Naive thymus-derived CD8-positive, alpha-beta T cell (primary cell): ENCODE measurements at regions not wholly inside any gene's neighbourhood (a gene's known extent, or its start where the extent isn't known, plus 50 kb on each side); places are given as distances from the start of the nearest gene placed in this dataset.

Experiments
- ATAC-seq, 2 donors: fragments of 150-1000 bp; cut with Tn5 transposase in 1 of 2; sonication (Bioruptor Pico), chemical (Tn5 transposase) in 1 of 2; 1 replicate in 1 of 2; 2 replicates in 1 of 2; pipeline ENCODE4 v1.10.0; 2021; ENCODE audit warnings: mild to moderate bottlenecking in 2 of 2, moderate library complexity in 2 of 2
- POLR2A ChIA-PET: fragments of 350-600 bp; sonication (Branson Sonifier 250); formaldehyde crosslinking; loops from one replicate; lab custom pipeline; 2021; ENCODE audit warnings: antibody characterized with exemption; lab: Charles Lee
- DNase-seq, 10 donors: peaks; one replicate each; pipeline versions ENCODE4 v3.0.0 to v3.0.0-alpha.2; 2020 to 2022
- H3K27ac Mint-ChIP-seq, 10 donors: one replicate each; pipeline ENCODE4 v1.8.0; 2020 to 2022; ENCODE audit warnings: mild to moderate bottlenecking in 10 of 10, mixed read lengths in 10 of 10, moderate library complexity in 4 of 10, inconsistent platforms in 1 of 10
- H3K27me3 Mint-ChIP-seq, 5 donors: one replicate each; pipeline ENCODE4 v1.8.0; 2021 to 2022; ENCODE audit warnings: mixed read lengths in 5 of 5
- H3K36me3 Mint-ChIP-seq, 3 donors: one replicate each; pipeline ENCODE4 v1.8.0; 2020 to 2022; ENCODE audit warnings: mixed read lengths in 3 of 3, mild to moderate bottlenecking in 2 of 3, inconsistent platforms in 1 of 3
- H3K4me1 Mint-ChIP-seq, 4 donors: one replicate each; pipeline ENCODE4 v1.8.0; 2021 to 2022; ENCODE audit warnings: mixed read lengths in 4 of 4
- H3K4me3 Mint-ChIP-seq, 10 donors: one replicate each; pipeline ENCODE4 v1.8.0; 2020 to 2022; ENCODE audit warnings: mild to moderate bottlenecking in 10 of 10, mixed read lengths in 10 of 10, moderate library complexity in 6 of 10, inconsistent platforms in 1 of 10
- H3K9me3 Mint-ChIP-seq, 9 donors: one replicate each; pipeline ENCODE4 v1.8.0; 2020 to 2022; ENCODE audit warnings: mixed read lengths in 9 of 9, mild to moderate bottlenecking in 3 of 9, inconsistent platforms in 1 of 9, moderate library complexity in 1 of 9

- H3K4me3 Mint-ChIP-seq = no peak overlapping the region
- no peaks in the 10 kb centered on the region for H3K27me3 Mint-ChIP-seq
- ATAC-seq (no peak), DNase-seq (no peak)
- POLR2A ChIA-PET = no interaction called here
- no peak overlapping the region for H3K27ac Mint-ChIP-seq
- H3K9me3 Mint-ChIP-seq = peaks cover 0 to 18% (median 3%) of the 10 kb centered on the region in 9 donors
- H3K36me3 Mint-ChIP-seq = no peaks in the 10 kb centered on the region
- H3K4me1 Mint-ChIP-seq = no peaks in the 10 kb centered on the region
These were observed 529.1 kb downstream of the ZNF804A start for GRCh38 chr2:185127412-185127811.

GRCh38 chr2:185128346-185128745 lies 530.0 kb downstream of the ZNF804A start:
- Mint-ChIP-seq H3K27ac (no peak overlapping the region), H3K9me3 (peaks cover 0 to 15% (median 3%) of the 10 kb centered on the region in 9 donors), H3K4me1 (no peaks in the 10 kb centered on the region), H3K36me3 (no peaks in the 10 kb centered on the region), H3K4me3 (no peak overlapping the region), H3K27me3 (no peaks in the 10 kb centered on the region)
- POLR2A ChIA-PET = no interaction called here
- DNase-seq (no peak), ATAC-seq (no peak)

- POLR2A ChIA-PET = no interaction called here
- H3K27me3 Mint-ChIP-seq = no peaks in the 10 kb centered on the region
- no peaks in the 10 kb centered on the region for H3K36me3 Mint-ChIP-seq
- H3K4me1 Mint-ChIP-seq = no peaks in the 10 kb centered on the region
- H3K9me3 Mint-ChIP-seq = peaks cover 0 to 13% (median 3%) of the 10 kb centered on the region in 9 donors
- DNase-seq (no peak), ATAC-seq (no peak)
- no peak overlapping the region for H3K4me3 Mint-ChIP-seq
- H3K27ac Mint-ChIP-seq = no peak overlapping the region
These were observed 530.7 kb downstream of the ZNF804A start for GRCh38 chr2:185128996-185129395.

- Mint-ChIP-seq H3K27ac (no peak overlapping the region), H3K36me3 (no peaks in the 10 kb centered on the region), H3K4me1 (no peaks in the 10 kb centered on the region), H3K27me3 (no peaks in the 10 kb centered on the region), H3K4me3 (no peak overlapping the region), H3K9me3 (peaks cover 0 to 17% (median 5%) of the 10 kb centered on the region in 9 donors)
- POLR2A ChIA-PET = no interaction called here
- DNase-seq = no peak
- no peak for ATAC-seq
These were observed 532.4 kb downstream of the ZNF804A start for GRCh38 chr2:185130685-185131084.

- POLR2A ChIA-PET = no interaction called here
- peaks cover 0 to 14% (median 5%) of the 10 kb centered on the region in 9 donors for H3K9me3 Mint-ChIP-seq
- no peaks in the 10 kb centered on the region for H3K27me3 Mint-ChIP-seq
- H3K36me3 Mint-ChIP-seq = no peaks in the 10 kb centered on the region
- no peak overlapping the region for H3K27ac Mint-ChIP-seq
- no peaks in the 10 kb centered on the region for H3K4me1 Mint-ChIP-seq
- no peak for ATAC-seq
- no peak for DNase-seq
- H3K4me3 Mint-ChIP-seq = no peak overlapping the region
These were observed 534.2 kb downstream of the ZNF804A start for GRCh38 chr2:185132501-185133041.

- ATAC-seq (no peak), DNase-seq (no peak)
- Mint-ChIP-seq H3K27me3 (no peaks in the 10 kb centered on the region), H3K9me3 (peaks cover 0 to 16% (median 5%) of the 10 kb centered on the region in 9 donors), H3K36me3 (no peaks in the 10 kb centered on the region), H3K4me3 (no peak overlapping the region), H3K4me1 (no peaks in the 10 kb centered on the region), H3K27ac (no peak overlapping the region)
- POLR2A ChIA-PET = no interaction called here
These were observed 539.4 kb downstream of the ZNF804A start for GRCh38 chr2:185137700-185138099.

GRCh38 chr2:185142677-185143076 lies 544.3 kb downstream of the ZNF804A start:
- H3K9me3 Mint-ChIP-seq = peaks cover 0 to 9% (median 4%) of the 10 kb centered on the region in 9 donors

GRCh38 chr2:185144159-185144919 lies 546.0 kb downstream of the ZNF804A start:
- no peaks in the 10 kb centered on the region for H3K4me1 Mint-ChIP-seq
- DNase-seq (no peak), ATAC-seq (no peak)
- POLR2A ChIA-PET = no interaction called here
- no peaks in the 10 kb centered on the region for H3K36me3 Mint-ChIP-seq
- H3K27ac Mint-ChIP-seq = no peak overlapping the region
- H3K27me3 Mint-ChIP-seq = no peaks in the 10 kb centered on the region
- H3K4me3 Mint-ChIP-seq = no peak overlapping the region
- H3K9me3 Mint-ChIP-seq = peaks cover 0 to 9% (median 4%) of the 10 kb centered on the region in 9 donors

More at GRCh38 chr2:185142677-185143076, 544.3 kb downstream of the ZNF804A start:
- no peaks in the 10 kb centered on the region for H3K27me3 Mint-ChIP-seq
- DNase-seq (no peak), ATAC-seq (no peak)
- POLR2A ChIA-PET = no interaction called here
- H3K27ac Mint-ChIP-seq = no peak overlapping the region
- no peak overlapping the region for H3K4me3 Mint-ChIP-seq
- H3K36me3 Mint-ChIP-seq = no peaks in the 10 kb centered on the region
- no peaks in the 10 kb centered on the region for H3K4me1 Mint-ChIP-seq

- no peak for ATAC-seq
- no peaks in the 10 kb centered on the region for H3K27me3 Mint-ChIP-seq
- H3K4me1 Mint-ChIP-seq = no peaks in the 10 kb centered on the region
- no peaks in the 10 kb centered on the region for H3K36me3 Mint-ChIP-seq
- H3K27ac Mint-ChIP-seq = no peak overlapping the region
- no peak for DNase-seq
- POLR2A ChIA-PET = no interaction called here
- no peak overlapping the region for H3K4me3 Mint-ChIP-seq
- peaks cover 0 to 6% (median 4%) of the 10 kb centered on the region in 9 donors for H3K9me3 Mint-ChIP-seq
These were observed 547.2 kb downstream of the ZNF804A start for GRCh38 chr2:185145316-185146121.

- no peaks in the 10 kb centered on the region for H3K36me3 Mint-ChIP-seq
These were observed 549.0 kb downstream of the ZNF804A start for GRCh38 chr2:185147361-185147760.

GRCh38 chr2:185152186-185152585 lies 553.9 kb downstream of the ZNF804A start:
- Mint-ChIP-seq H3K4me3 (no peak overlapping the region), H3K27ac (no peak overlapping the region), H3K4me1 (no peaks in the 10 kb centered on the region), H3K27me3 (no peaks in the 10 kb centered on the region), H3K36me3 (no peaks in the 10 kb centered on the region), H3K9me3 (peaks cover 0 to 14% (median 1%) of the 10 kb centered on the region in 9 donors)
- DNase-seq = no peak
- POLR2A ChIA-PET = no interaction called here
- ATAC-seq = no peak

More at GRCh38 chr2:185147361-185147760, 549.0 kb downstream of the ZNF804A start:
- Mint-ChIP-seq H3K27ac (no peak overlapping the region), H3K4me1 (no peaks in the 10 kb centered on the region), H3K4me3 (no peak overlapping the region), H3K27me3 (no peaks in the 10 kb centered on the region), H3K9me3 (peaks cover 0 to 4% (median 0%) of the 10 kb centered on the region in 9 donors)
- ATAC-seq = no peak
- POLR2A ChIA-PET = no interaction called here
- no peak for DNase-seq

GRCh38 chr2:185161701-185162100 lies 563.4 kb downstream of the ZNF804A start:
- POLR2A ChIA-PET = no interaction called here
- H3K4me1 Mint-ChIP-seq = no peaks in the 10 kb centered on the region
- no peak overlapping the region for H3K27ac Mint-ChIP-seq
- no peaks in the 10 kb centered on the region for H3K36me3 Mint-ChIP-seq
- no peak for ATAC-seq
- no peaks in the 10 kb centered on the region for H3K27me3 Mint-ChIP-seq
- DNase-seq = no peak
- H3K4me3 Mint-ChIP-seq = no peak overlapping the region
- peaks cover 0 to 17% (median 0%) of the 10 kb centered on the region in 9 donors for H3K9me3 Mint-ChIP-seq

- no peak for ATAC-seq
- POLR2A ChIA-PET = no interaction called here
- Mint-ChIP-seq H3K27ac (no peak overlapping the region), H3K36me3 (no peaks in the 10 kb centered on the region), H3K4me3 (no peak overlapping the region), H3K9me3 (peaks cover 0 to 21% (median 0%) of the 10 kb centered on the region in 9 donors), H3K4me1 (no peaks in the 10 kb centered on the region), H3K27me3 (no peaks in the 10 kb centered on the region)
- no peak for DNase-seq
These were observed 564.3 kb upstream of the FSIP2 start for GRCh38 chr2:185174353-185174752.
